Activated CD8-positive, alpha-beta memory T cell treated with anti-CD3 and anti-CD28 coated beads, Interleukin-2, amount 10 ng/mL, durations not matched to agents 7 days and 5 days (primary cell): ENCODE measurements at regions not wholly inside any gene's neighbourhood (a gene's known extent, or its start where the extent isn't known, plus 50 kb on each side); places are given as distances from the start of the nearest gene placed in this dataset.
"Not testable (repeated sequence)": the region's sequence is repeated elsewhere in the genome, so short reads cannot be mapped to it uniquely, and the experiment has no call there.

Source experiments
- ATAC-seq: fragments of 150-1000 bp; cut with Tn5 transposase; one replicate; pipeline ENCODE4 v1.10.0; 2021; ENCODE audit warnings: moderate library complexity
- CTCF ChIA-PET: fragments of 350-600 bp; sonication (Branson Sonifier 250); formaldehyde crosslinking; loops from one replicate; lab custom pipeline; 2021; ENCODE audit warnings: antibody characterized with exemption; lab: Charles Lee
- DNase-seq: peaks from one replicate; pipeline ENCODE4 v3.0.0-alpha.2; 2020
- H3K27ac Mint-ChIP-seq: one replicate; pipeline ENCODE4 v1.8.0; 2021; ENCODE audit warnings: mild to moderate bottlenecking, mixed read lengths
- H3K27me3 Mint-ChIP-seq: one replicate; pipeline ENCODE4 v1.8.0; 2021; ENCODE audit warnings: mixed read lengths
- H3K36me3 Mint-ChIP-seq: one replicate; pipeline ENCODE4 v1.8.0; 2021; ENCODE audit warnings: mild to moderate bottlenecking, mixed read lengths
- H3K4me1 Mint-ChIP-seq: one replicate; pipeline ENCODE4 v1.8.0; 2021; ENCODE audit warnings: mixed read lengths
- H3K4me3 Mint-ChIP-seq: one replicate; pipeline ENCODE4 v1.8.0; 2021; ENCODE audit warnings: mild to moderate bottlenecking, moderate library complexity, mixed read lengths
- H3K9me3 Mint-ChIP-seq: one replicate; pipeline ENCODE4 v1.8.0; 2022; ENCODE audit warnings: low read depth, mixed read lengths

DNA sequence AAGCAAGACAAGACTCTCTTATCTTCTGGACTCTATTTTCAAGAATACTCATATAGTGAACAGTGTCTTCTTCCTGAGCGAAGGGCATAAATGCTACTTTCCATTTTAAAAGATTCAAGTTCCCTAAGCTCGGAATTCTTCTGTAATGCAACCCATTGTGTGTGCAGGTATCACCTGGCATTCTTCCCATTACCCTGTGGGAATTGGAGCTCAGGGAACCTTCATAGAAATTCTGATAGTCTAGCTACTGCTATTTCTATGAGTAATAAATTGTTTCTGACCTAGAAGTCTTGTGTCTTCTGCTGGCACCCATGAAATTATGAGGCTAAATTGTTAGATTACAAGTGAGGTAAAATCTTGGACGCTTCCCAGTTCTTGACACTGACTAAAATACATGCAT, 324.1 kb upstream of the DIPK2B start:
- H3K4me3 Mint-ChIP-seq = no peak overlapping the region
- no peak for DNase-seq
- H3K27me3 Mint-ChIP-seq = no peaks in the 10 kb centered on the region
- no peak overlapping the region for H3K27ac Mint-ChIP-seq
- H3K36me3 Mint-ChIP-seq = no peaks in the 10 kb centered on the region
- CTCF ChIA-PET = no interaction called here
- H3K9me3 Mint-ChIP-seq = no peaks in the 10 kb centered on the region
- no peaks in the 10 kb centered on the region for H3K4me1 Mint-ChIP-seq
- no peak for ATAC-seq

DNA sequence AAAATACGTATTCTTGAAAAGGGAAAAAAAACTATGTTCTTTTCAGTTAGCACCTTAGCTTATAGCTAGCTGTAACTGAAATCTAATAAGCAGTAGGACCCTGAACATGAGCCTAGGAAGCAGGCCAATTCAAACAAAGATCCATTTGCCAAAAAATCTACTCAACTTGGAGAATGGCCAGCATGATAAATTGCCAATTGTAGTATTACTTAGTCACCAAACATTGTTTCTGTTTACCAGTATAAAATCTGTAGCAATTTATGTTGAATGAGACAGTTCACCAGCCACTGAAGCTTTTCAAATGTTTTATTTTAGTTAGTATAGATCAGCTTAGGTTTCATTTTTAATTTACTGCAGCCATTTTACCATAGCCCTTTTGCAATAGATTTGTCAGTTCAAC, 323.6 kb upstream of the DIPK2B start:
- DNase-seq = no peak
- H3K9me3 Mint-ChIP-seq = no peaks in the 10 kb centered on the region
- no peak overlapping the region for H3K27ac Mint-ChIP-seq
- H3K36me3 Mint-ChIP-seq = no peaks in the 10 kb centered on the region
- CTCF ChIA-PET = no interaction called here
- no peak overlapping the region for H3K4me3 Mint-ChIP-seq
- no peaks in the 10 kb centered on the region for H3K4me1 Mint-ChIP-seq
- no peak for ATAC-seq
- H3K27me3 Mint-ChIP-seq = no peaks in the 10 kb centered on the region

DNA sequence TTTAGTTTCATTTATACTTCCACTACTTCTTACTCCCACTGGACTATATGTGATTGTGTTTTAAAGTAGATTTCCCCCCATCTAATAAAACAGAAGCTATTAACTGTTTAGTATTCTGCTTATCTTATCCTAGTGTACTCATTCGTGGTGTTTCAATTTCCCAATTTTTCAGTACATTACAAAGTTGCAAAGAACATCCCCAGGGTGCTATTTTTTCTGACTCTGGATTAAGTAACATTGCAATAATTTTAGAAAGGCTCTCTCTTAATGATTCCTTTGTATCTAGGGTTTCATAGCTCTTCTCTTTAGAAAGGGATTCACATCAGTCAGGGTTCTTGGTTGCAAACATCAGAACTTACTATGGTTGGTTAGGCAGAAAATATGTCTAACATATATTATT, 317.9 kb upstream of the DIPK2B start:
- Mint-ChIP-seq H3K27ac (no peak overlapping the region), H3K4me1 (peaks cover 11% of the 10 kb centered on the region), H3K9me3 (no peaks in the 10 kb centered on the region), H3K27me3 (no peaks in the 10 kb centered on the region), H3K4me3 (no peak overlapping the region), H3K36me3 (no peaks in the 10 kb centered on the region)
- ATAC-seq (no peak), DNase-seq (no peak)
- CTCF ChIA-PET = no interaction called here

DNA sequence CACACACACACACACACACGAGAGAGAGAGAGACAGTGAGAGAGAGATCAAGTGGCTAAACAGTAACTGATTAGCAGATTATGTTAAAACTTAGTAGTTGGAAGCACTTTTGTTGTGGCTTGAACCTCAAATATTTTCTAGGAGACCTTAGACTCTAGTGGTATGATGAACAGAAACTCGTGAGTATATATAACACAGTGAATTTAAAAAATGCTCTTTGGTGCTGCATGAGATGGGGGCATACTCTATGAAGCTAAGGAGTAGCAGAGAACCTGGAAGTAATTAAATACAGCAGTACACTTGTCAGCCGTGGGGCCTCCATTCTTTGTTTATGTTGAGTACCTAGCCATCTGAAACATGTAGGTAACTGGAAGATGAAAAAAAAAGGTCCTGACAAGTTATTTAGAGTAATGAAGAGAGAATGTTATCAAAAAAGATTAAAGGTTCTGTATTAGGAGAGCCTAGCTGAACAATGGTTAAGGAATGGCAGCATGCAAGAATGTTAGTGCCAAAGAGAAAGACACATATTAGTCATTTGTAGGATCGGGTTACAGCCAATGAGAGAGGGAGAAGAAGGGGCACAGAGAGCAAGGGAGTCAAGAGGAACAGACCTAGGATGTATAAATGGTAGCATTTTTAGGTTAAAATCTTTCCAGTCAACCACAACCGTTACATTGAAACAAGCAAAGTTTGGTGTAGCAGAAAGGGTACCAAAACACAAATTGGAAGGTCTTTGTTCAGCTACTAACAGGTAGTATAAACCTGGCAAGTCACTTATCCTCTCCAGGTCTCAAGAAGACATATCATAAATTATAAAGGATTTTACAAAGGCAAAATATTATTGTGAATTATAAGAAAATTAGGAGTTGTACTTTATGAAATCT, 316.7 kb upstream of the DIPK2B start:
- CTCF ChIA-PET = no interaction called here
- Mint-ChIP-seq H3K27ac (no peak overlapping the region), H3K36me3 (no peaks in the 10 kb centered on the region), H3K4me3 (no peak overlapping the region), H3K9me3 (no peaks in the 10 kb centered on the region), H3K4me1 (peaks cover 11% of the 10 kb centered on the region), H3K27me3 (no peaks in the 10 kb centered on the region)
- DNase-seq (no peak), ATAC-seq (no peak)

DNA sequence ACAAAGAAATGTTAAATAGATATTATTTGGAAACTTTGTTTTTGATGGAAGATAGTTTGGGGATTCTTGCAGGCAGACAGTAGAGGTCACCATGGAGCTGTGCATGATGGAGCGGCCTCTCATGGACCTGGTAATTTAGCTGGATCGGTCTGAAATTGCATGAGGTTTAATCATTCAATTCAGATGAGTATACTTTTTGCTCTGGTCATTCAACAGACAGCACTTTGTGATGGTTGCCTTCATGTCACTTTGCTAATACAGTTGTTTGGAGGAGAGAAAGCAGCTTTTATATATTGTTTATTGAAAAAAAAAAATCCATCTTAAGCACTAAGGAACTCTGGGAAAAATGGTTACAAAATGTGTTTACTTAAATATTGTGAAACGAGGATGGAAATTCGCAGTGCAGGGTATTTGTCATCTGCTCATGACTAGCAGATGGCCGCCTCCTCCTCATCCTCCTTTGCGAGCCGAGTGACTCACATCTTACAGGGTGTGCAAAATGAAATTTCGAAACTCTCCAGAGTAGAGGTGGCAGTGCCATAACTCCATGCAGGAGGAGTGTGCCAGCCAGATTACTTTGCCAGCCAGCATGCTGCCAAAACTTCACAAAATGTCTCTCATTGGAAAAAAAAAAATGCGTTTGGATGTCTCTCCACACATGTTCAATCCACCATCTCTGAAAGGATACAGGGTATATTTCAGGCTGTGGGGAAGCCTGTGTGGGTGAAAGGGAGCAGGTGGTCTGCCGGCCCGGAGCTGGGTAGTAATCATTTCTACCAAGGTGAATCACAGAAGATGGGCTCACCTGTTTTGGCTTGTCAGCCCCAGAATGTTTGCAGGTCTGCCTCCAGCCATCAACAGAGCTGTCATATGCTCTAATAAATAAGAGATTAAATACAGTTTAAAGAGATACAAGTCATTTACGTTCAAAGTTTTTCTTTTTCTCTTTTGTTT, 314.9 kb upstream of the DIPK2B start:
- CTCF ChIA-PET = interaction anchor here (0.8 to 1.8 kb wide), 8 partner anchors 12 to 1029 kb away, joined by 3 to 5 read pairs (median 3); no protein-coding TSS in a partner anchor
- H3K27ac Mint-ChIP-seq = no peak overlapping the region

DNA sequence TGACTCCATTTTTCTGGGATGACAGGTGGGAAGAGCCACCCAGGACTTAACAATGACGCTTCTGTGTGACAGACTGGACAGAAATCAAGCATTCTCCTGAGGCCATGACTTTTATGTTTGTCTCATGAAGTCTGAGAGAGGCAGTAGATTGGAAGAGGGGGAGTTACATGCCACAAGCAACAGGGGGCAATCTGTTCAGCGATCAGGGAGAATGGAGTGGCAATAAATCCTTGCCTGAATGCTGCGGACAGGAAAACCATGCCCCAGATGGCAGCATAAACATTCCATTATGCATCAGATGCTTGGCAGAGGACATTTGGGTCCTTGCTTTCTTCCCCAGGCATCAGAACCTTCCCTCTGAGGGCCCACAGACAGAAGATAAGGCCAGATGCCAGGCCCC, 312.4 kb upstream of the DIPK2B start:
- Mint-ChIP-seq H3K9me3 (no peaks in the 10 kb centered on the region), H3K4me3 (no peak overlapping the region), H3K27me3 (no peaks in the 10 kb centered on the region), H3K36me3 (no peaks in the 10 kb centered on the region), H3K4me1 (peaks cover 11% of the 10 kb centered on the region), H3K27ac (no peak overlapping the region)
- CTCF ChIA-PET = no interaction called here
- DNase-seq (no peak), ATAC-seq (no peak)

More for the DNA sequence above, 314.9 kb upstream of the DIPK2B start:
- DNase-seq (peak; percentile 46), ATAC-seq (peak; percentile 51)
- H3K27me3 Mint-ChIP-seq = no peaks in the 10 kb centered on the region
- peaks cover 11% of the 10 kb centered on the region for H3K4me1 Mint-ChIP-seq
- H3K4me3 Mint-ChIP-seq = no peak overlapping the region
- no peaks in the 10 kb centered on the region for H3K9me3 Mint-ChIP-seq
- no peaks in the 10 kb centered on the region for H3K36me3 Mint-ChIP-seq

DNA sequence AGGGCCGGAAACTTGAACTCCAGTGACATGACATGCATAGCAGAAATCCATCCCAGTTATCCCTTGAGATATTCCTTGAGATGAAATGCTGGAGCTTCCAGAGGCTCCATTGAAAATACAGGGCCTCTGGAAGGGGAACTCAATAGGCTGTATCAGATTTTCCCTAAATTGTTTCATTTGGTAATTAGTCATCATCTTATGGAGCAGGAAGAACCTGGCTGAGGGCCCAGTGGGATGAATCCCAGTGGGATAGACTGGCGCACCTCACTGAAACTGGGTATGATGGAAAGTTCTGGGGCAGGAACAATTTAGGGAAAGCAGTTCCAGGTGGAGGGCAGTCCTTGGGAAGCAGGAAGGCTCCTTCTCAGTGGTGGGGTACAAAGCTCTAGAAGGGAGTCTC, 307.8 kb upstream of the DIPK2B start:
- DNase-seq (no peak), ATAC-seq (no peak)
- no peaks in the 10 kb centered on the region for H3K4me1 Mint-ChIP-seq
- no peak overlapping the region for H3K4me3 Mint-ChIP-seq
- no peaks in the 10 kb centered on the region for H3K36me3 Mint-ChIP-seq
- no peaks in the 10 kb centered on the region for H3K9me3 Mint-ChIP-seq
- no peak overlapping the region for H3K27ac Mint-ChIP-seq
- CTCF ChIA-PET = no interaction called here
- H3K27me3 Mint-ChIP-seq = no peaks in the 10 kb centered on the region

DNA sequence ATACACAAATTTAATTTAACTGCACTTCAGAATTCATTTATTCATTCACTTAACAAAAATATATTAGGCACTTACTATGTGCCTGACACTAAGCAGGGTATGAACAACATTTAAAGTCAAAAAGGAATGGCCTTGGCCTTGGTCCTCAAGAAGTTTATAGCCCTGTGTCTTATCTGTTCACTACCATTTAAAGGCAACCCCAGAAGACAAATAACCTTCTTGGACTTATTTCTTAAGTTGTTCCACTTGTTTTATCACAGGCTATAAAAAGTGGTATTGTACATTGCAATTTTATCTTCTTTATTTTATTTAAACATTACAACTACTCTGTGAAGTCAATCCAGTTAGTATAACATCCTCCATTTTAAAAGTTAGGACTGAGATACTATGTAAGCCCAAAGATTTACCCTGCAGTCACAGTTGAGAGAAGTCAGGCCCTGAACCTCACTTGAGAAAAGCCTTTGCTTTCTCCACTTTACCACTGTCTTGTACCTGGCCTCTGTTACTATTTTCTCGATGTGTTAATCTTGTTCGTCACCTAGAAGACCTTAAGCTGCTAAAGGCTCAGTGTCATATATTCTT, 305.6 kb upstream of the DIPK2B start:
- Mint-ChIP-seq H3K36me3 (no peaks in the 10 kb centered on the region), H3K9me3 (no peaks in the 10 kb centered on the region), H3K4me3 (no peak overlapping the region), H3K4me1 (no peaks in the 10 kb centered on the region), H3K27me3 (no peaks in the 10 kb centered on the region), H3K27ac (no peak overlapping the region)
- CTCF ChIA-PET = no interaction called here
- DNase-seq = no peak
- ATAC-seq = no peak

DNA sequence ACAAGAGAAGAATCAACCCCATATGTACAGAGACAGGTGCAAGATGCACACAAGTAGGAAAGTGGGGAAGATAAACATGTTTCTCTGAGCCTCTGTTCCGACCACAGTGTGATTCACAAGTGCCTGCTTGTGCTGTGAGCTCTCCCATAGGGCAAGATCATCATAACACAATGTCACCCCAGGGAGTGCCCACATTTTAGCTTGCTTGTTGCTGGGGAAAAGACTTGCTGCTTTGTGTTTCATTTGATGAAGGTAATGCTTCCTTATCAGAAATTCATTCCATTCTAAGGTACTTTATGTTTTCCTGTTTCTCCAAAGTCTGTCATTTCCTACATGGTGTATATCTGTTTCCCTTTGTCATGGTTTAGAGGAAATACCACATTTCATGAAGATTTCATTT, 304.5 kb upstream of the DIPK2B start:
- Mint-ChIP-seq H3K36me3 (no peaks in the 10 kb centered on the region), H3K9me3 (no peaks in the 10 kb centered on the region), H3K4me1 (no peaks in the 10 kb centered on the region), H3K27me3 (no peaks in the 10 kb centered on the region), H3K4me3 (no peak overlapping the region), H3K27ac (peak overlapping the region; percentile 39)
- ATAC-seq (no peak), DNase-seq (no peak)
- CTCF ChIA-PET = no interaction called here

DNA sequence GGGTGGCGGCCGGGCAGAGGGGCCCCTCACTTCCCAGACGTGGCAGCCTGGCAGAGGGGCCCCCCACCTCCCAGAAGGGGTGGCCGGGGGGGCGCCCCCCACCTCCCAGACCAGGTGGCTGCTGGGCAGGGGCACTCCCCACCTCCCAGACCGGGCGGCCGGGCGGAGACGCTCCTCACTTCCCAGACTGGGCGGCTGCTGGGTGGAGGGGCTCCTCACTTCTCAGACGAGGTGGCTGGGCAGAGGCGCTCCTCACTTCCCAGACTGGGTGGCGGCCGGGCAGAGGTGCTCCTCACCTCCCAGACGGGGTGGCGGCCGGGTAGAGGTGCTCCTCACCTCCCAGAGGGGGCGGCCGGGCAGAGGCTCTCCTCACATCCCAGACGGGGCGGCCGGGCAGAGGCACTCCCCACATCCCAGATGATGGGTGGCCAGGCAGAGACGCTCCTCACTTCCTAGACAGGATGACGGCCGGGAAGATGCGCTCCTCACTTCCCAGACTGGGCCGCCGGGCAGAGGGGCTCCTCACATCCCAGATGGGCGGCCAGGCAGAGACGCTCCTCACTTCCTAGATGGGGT, 303.2 kb upstream of the DIPK2B start:
- ATAC-seq, DNase-seq, H3K36me3 Mint-ChIP-seq, H3K4me1 Mint-ChIP-seq, H3K27ac Mint-ChIP-seq, H3K4me3 Mint-ChIP-seq, CTCF ChIA-PET, H3K27me3 Mint-ChIP-seq, H3K9me3 Mint-ChIP-seq: not testable (repeated sequence)

DNA sequence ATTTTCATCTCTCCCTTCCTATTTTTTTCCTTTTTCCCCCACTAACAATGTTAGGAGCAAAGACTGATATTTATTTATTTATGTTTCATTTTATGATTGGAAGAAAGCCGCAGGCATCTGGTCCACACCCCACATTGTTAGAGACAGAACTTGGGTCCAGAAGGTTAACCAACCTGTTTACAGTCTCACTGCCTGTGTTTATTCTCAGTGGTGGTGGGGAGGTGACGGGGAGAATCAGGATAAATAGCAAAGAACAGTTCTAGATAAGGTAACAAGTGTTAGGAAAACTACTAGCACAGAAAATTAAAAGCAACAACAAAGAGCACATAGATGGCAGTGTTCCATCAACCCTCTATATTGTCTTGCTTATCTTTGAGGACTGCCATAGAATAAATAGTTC, 301.7 kb upstream of the DIPK2B start:
- no peak for DNase-seq
- H3K27me3 Mint-ChIP-seq = peaks cover 3% of the 10 kb centered on the region
- H3K36me3 Mint-ChIP-seq = no peaks in the 10 kb centered on the region
- ATAC-seq = no peak
- CTCF ChIA-PET = no interaction called here
- peaks cover 2% of the 10 kb centered on the region for H3K9me3 Mint-ChIP-seq
- H3K4me3 Mint-ChIP-seq = no peak overlapping the region
- H3K4me1 Mint-ChIP-seq = no peaks in the 10 kb centered on the region
- H3K27ac Mint-ChIP-seq = no peak overlapping the region

DNA sequence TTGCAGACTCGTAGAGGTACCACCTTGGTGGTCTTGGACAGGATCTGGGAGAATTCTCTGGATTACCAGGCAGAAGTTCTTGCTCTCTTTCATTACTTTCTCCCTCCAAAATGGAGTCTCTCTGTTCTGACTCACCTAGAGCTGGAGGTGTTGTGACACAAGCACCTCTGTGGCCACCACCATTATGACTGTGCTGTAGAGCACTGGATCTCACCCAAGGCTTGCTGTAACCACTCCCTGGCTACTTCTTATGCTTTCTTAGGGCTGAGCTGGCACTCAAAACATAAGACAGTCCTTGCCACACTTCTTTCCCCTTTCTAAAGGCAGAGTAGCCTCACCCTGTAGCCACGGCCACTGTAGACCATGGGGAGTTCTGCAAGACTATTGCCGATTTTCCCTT, 296.6 kb upstream of the DIPK2B start:
- Mint-ChIP-seq H3K9me3 (peaks cover 2% of the 10 kb centered on the region), H3K27ac (no peak overlapping the region), H3K4me1 (no peaks in the 10 kb centered on the region), H3K27me3 (peaks cover 3% of the 10 kb centered on the region), H3K36me3 (no peaks in the 10 kb centered on the region), H3K4me3 (no peak overlapping the region)
- CTCF ChIA-PET = no interaction called here
- ATAC-seq (no peak), DNase-seq (no peak)

DNA sequence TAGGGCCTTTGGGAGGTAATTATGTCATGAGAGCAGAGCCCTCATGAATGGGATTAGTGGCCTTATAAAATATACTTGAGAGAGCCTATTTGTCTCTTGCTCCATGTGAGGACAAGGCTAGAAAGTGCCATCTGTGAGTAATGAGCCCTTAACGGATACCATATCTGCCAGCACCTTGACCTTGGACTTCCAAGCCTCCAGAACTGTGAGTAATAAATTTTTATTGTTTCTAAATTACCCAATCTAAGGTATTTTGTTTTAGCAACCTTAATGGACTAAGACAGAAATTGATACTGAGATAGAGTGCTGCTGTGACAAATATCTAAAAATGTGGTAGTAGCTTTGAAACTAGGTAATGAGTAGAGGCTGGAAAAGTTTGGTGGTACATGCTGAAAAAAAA, 285.0 kb upstream of the DIPK2B start:
- CTCF ChIA-PET = no interaction called here
- H3K27ac Mint-ChIP-seq = no peak overlapping the region
- no peaks in the 10 kb centered on the region for H3K9me3 Mint-ChIP-seq
- H3K4me1 Mint-ChIP-seq = no peaks in the 10 kb centered on the region
- ATAC-seq (no peak), DNase-seq (no peak)
- H3K4me3 Mint-ChIP-seq = no peak overlapping the region
- H3K27me3 Mint-ChIP-seq = no peaks in the 10 kb centered on the region
- no peaks in the 10 kb centered on the region for H3K36me3 Mint-ChIP-seq
